IMR-90 (cell line): ENCODE measurements at regions not wholly inside any gene's neighbourhood (a gene's known extent, or its start where the extent isn't known, plus 50 kb on each side); places are given as distances from the start of the nearest gene placed in this dataset.

Source experiments
- ATAC-seq: fragments of 200-7000 bp; cut with Tn5 transposase; 2 replicates; pipeline ENCODE4 v1.9.1; 2020; ENCODE audit warnings: low read depth, mild to moderate bottlenecking, moderate library complexity
- BruUV-seq: library from RNA; stranded (reverse); fragments of 400-500 nt; replicated peaks from 2 replicates; lab custom pipeline; 2021; lab: Mats Ljungman, UMichigan
- CTCF ChIA-PET: fragments of 300-600 bp; formaldehyde crosslinking; extraction: SDS; loops from one replicate; lab custom pipeline; 2021; ENCODE audit warnings: antibody characterized with exemption; lab: Yijun Ruan, JAX
- POLR2A ChIA-PET: fragments of 300-600 bp; sonication (Branson Sonifier 250); formaldehyde crosslinking; loops from one replicate; lab custom pipeline; 2022; ENCODE audit warnings: antibody characterized with exemption; ENCODE audit not compliant: unreplicated experiment; lab: Charles Lee
- DNase-seq: peaks from one replicate; pipeline ENCODE4 v3.0.0; 2013
- H2AFZ ChIP-seq: replicated peaks from 2 replicates; pipeline ENCODE3; 2013; ENCODE audit warnings: low read length, mild to moderate bottlenecking; ENCODE audit not compliant: poor library complexity
- H2AK5ac ChIP-seq: 2 replicates; pipeline ENCODE4 v1.6.1; 2013; ENCODE audit warnings: low read depth, low read length, inconsistent platforms
- H2AK9ac ChIP-seq: replicated peaks from 2 replicates; pipeline ENCODE3; 2013; ENCODE audit warnings: mild to moderate bottlenecking, low read depth, low read length, moderate library complexity; ENCODE audit not compliant: poor library complexity
- H2BK120ac ChIP-seq: 2 replicates; pipeline ENCODE4 v1.6.1; 2013; ENCODE audit warnings: low read depth, low read length, inconsistent platforms
- H2BK15ac ChIP-seq: 3 replicates; pipeline ENCODE4 v1.6.1; 2013; ENCODE audit warnings: low read depth, low read length, inconsistent platforms
- H2BK20ac ChIP-seq: 2 replicates; pipeline ENCODE4 v1.6.1; 2013; ENCODE audit warnings: low read depth, mild to moderate bottlenecking, inconsistent platforms, low read length, moderate library complexity
- H2BK5ac ChIP-seq: 2 replicates; pipeline ENCODE4 v1.6.1; 2013; ENCODE audit warnings: mild to moderate bottlenecking, low read depth, low read length, inconsistent platforms; ENCODE audit not compliant: poor library complexity, severe bottlenecking
- H3K14ac ChIP-seq: replicated peaks from 2 replicates; pipeline ENCODE4 v1.6.1; 2013; ENCODE audit warnings: low read depth, low read length, inconsistent platforms
- H3K18ac ChIP-seq: 2 replicates; pipeline ENCODE4 v1.6.1; 2013; ENCODE audit warnings: low read depth, low read length, control low read depth
- H3K23ac ChIP-seq: 2 replicates; pipeline ENCODE4 v1.6.1; 2013; ENCODE audit warnings: low read depth, low read length, inconsistent platforms
- H3K27ac ChIP-seq: 2 replicates; pipeline ENCODE4 v1.5.1; 2013; ENCODE audit warnings: mild to moderate bottlenecking, control low read depth, low read length; ENCODE audit not compliant: insufficient read depth
- H3K27me3 ChIP-seq: 2 replicates; pipeline ENCODE4 v1.6.1; 2013; ENCODE audit warnings: low read length; ENCODE audit not compliant: control insufficient read depth, insufficient read depth
- H3K36me3 ChIP-seq: 2 replicates; pipeline ENCODE4 v1.6.1; 2013; ENCODE audit warnings: low read length, mixed read lengths; ENCODE audit not compliant: control insufficient read depth, insufficient read depth
- H3K4ac ChIP-seq: 2 replicates; pipeline ENCODE4 v1.6.1; 2013; ENCODE audit warnings: low read depth, low read length, inconsistent platforms
- H3K4me1 ChIP-seq: 2 replicates; pipeline ENCODE4 v1.6.1; 2013; ENCODE audit warnings: low read length, mixed read lengths; ENCODE audit not compliant: control insufficient read depth, insufficient read depth
- H3K4me2 ChIP-seq: 2 replicates; pipeline ENCODE4 v1.6.1; 2013; ENCODE audit warnings: low read depth, mild to moderate bottlenecking, control low read depth, low read length, moderate library complexity
- H3K4me3 ChIP-seq: 2 replicates; pipeline ENCODE4 v1.5.1; 2013; ENCODE audit warnings: low read depth, mild to moderate bottlenecking, control low read depth, low read length, moderate library complexity; ENCODE audit not compliant: insufficient read depth
- H3K56ac ChIP-seq: 2 replicates; pipeline ENCODE4 v1.6.1; 2013; ENCODE audit warnings: low read length, inconsistent platforms; ENCODE audit not compliant: insufficient read depth; ENCODE audit errors: extremely low read depth
- H3K79me1 ChIP-seq, 2 experiments: 2 replicates each; pipeline ENCODE4 v1.6.1; 2013; ENCODE audit warnings: low read length in 2 of 2, inconsistent platforms in 1 of 2, low read depth in 1 of 2
- H3K9ac ChIP-seq: 2 replicates; pipeline ENCODE4 v1.6.1; 2013; ENCODE audit warnings: low read depth, low read length, control low read depth
- H3K9me1 ChIP-seq: 2 replicates; pipeline ENCODE4 v1.6.1; 2013; ENCODE audit warnings: low read length, inconsistent platforms; ENCODE audit not compliant: insufficient read depth
- H3K9me3 ChIP-seq: 2 replicates; pipeline ENCODE4 v1.6.1; 2013; ENCODE audit warnings: low read length; ENCODE audit not compliant: control insufficient read depth, insufficient read depth
- H4K20me1 ChIP-seq: 2 replicates; pipeline ENCODE4 v1.6.1; 2013; ENCODE audit warnings: low read length, inconsistent platforms; ENCODE audit not compliant: insufficient read depth
- H4K5ac ChIP-seq: 2 replicates; pipeline ENCODE4 v1.6.1; 2013; ENCODE audit warnings: mild to moderate bottlenecking, low read depth, low read length, control low read depth
- H4K8ac ChIP-seq, 2 experiments: 2 replicates each; pipeline ENCODE4 v1.6.1; 2013; ENCODE audit warnings: low read depth in 2 of 2, low read length in 2 of 2, control low read depth in 1 of 2, inconsistent platforms in 1 of 2
- H4K91ac ChIP-seq: 2 replicates; pipeline ENCODE4 v1.6.1; 2013; ENCODE audit warnings: low read depth, low read length, inconsistent platforms; ENCODE audit not compliant: insufficient read depth
- BHLHE40 ChIP-seq: fragments of 150-350 bp; IDR thresholded peaks from 2 replicates; pipeline ENCODE4 v1.6.1; 2016; ENCODE audit warnings: mild to moderate bottlenecking, low read depth, low read length
- CEBPB ChIP-seq: IDR thresholded peaks from 2 replicates; pipeline ENCODE4 v1.6.1; 2012; ENCODE audit warnings: low read depth, low read length, improper control_type of control experiment
- CHD1 ChIP-seq: IDR thresholded peaks from 2 replicates; pipeline ENCODE4 v1.6.1; 2012; ENCODE audit warnings: low read depth, low read length, improper control_type of control experiment
- CTCF ChIP-seq: conservative IDR thresholded peaks from 2 replicates; pipeline ENCODE4 v1.5.1; 2012; ENCODE audit warnings: mild to moderate bottlenecking, low read depth, low read length, improper control_type of control experiment
- FOS ChIP-seq: fragments of 150-350 bp; IDR thresholded peaks from 2 replicates; pipeline ENCODE4 v1.6.1; 2016; ENCODE audit warnings: low read depth, low read length
- MAFK ChIP-seq: IDR thresholded peaks from 2 replicates; pipeline ENCODE4 v1.6.1; 2012; ENCODE audit warnings: low read depth, low read length, improper control_type of control experiment
- MAZ ChIP-seq: IDR thresholded peaks from 2 replicates; pipeline ENCODE4 v1.6.1; 2012; ENCODE audit warnings: low read depth, mild to moderate bottlenecking, low read length, improper control_type of control experiment, moderate library complexity, borderline replicate concordance
- MXI1 ChIP-seq: IDR thresholded peaks from 2 replicates; pipeline ENCODE4 v1.6.1; 2012; ENCODE audit warnings: low read depth, mild to moderate bottlenecking, low read length, moderate library complexity, borderline replicate concordance
- NFE2L2 ChIP-seq: fragments of 150-350 bp; IDR thresholded peaks from 2 replicates; pipeline ENCODE4 v1.6.1; 2016; ENCODE audit warnings: low read depth, mild to moderate bottlenecking, low read length
- POLR2A ChIP-seq: IDR thresholded peaks from 2 replicates; pipeline ENCODE4 v1.6.1; 2012; ENCODE audit warnings: mild to moderate bottlenecking, low read depth, low read length
- RAD21 ChIP-seq: IDR thresholded peaks from 2 replicates; pipeline ENCODE4 v1.6.1; 2012; ENCODE audit warnings: low read length, improper control_type of control experiment
- RCOR1 ChIP-seq: IDR thresholded peaks from 2 replicates; pipeline ENCODE4 v1.6.1; 2012; ENCODE audit warnings: mild to moderate bottlenecking, low read length, improper control_type of control experiment; ENCODE audit not compliant: insufficient replicate concordance
- RFX5 ChIP-seq: IDR thresholded peaks from 2 replicates; pipeline ENCODE4 v1.8.0; 2012; ENCODE audit warnings: low read depth, mild to moderate bottlenecking, low read length, moderate library complexity
- SMC3 ChIP-seq: fragments of 150-350 bp; IDR thresholded peaks from 2 replicates; pipeline ENCODE4 v1.6.1; 2016; ENCODE audit warnings: low read depth, mild to moderate bottlenecking, antibody characterized with exemption, low read length, moderate library complexity
- USF2 ChIP-seq: fragments of 150-350 bp; IDR thresholded peaks from 2 replicates; pipeline ENCODE4 v1.6.1; 2017; ENCODE audit warnings: mild to moderate bottlenecking, antibody characterized with exemption, low read length, low read depth
- dilution Hi-C: fragments of 300-500 bp; cut with HindIII; formaldehyde crosslinking; loops from one replicate; pipeline ENCODE4 v1.14.3; 2018; ENCODE audit warnings: low sequenced_read_pairs; ENCODE audit not compliant: unreplicated experiment
- in situ Hi-C: fragments of 300-500 bp; cut with MboI; formaldehyde crosslinking; loops from 3 replicates; pipeline ENCODE4 v1.14.3; 2019; ENCODE audit warnings: low sequenced_read_pairs, inconsistent platforms, mixed read lengths
- intact Hi-C: fragments of 100-400 bp; cut with micrococcal nuclease; formaldehyde crosslinking; loops from 2 replicates; pipeline ENCODE4 v1.10.0; 2022
- TF ChIP-seq, protein P1 (sequence below): fragments of 150-350 bp; IDR thresholded peaks from 2 replicates; pipeline ENCODE4 v1.6.1; 2016; ENCODE audit warnings: low read depth, mild to moderate bottlenecking, low read length, moderate library complexity, borderline replicate concordance

DNA sequence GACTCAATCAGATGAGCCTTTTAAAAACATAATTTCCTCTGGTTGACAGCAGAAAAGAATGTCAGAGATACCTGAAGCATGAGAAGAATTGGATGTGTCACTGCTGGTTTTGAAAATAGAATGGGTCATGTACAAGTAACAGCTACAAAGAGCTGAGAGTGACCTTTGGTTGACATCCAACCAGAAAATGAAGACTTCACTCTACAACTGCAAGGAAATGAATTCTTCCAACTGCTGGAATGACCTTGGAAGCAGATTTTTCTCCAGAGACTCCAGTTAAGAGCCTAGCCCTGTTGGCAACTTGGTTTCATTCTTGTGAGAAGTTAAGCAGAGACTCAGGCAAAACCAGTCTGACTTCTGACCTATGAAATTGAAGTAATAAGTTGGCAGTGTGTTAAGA, 505.9 kb downstream of the SLC16A7 start:
- dilution Hi-C loops (no loop called here), intact Hi-C loops (no loop called here), in situ Hi-C loops (loop anchor here (25.0 kb wide), 1 partner anchor 386 kb away; no protein-coding TSS in a partner anchor)
- H3K9me3 ChIP-seq = peaks cover 3% of the 10 kb centered on the region
- H3K36me3 ChIP-seq = no peaks in the 10 kb centered on the region
- ChIA-PET CTCF (no interaction called here), POLR2A (interaction anchor here (0.5 kb wide), 1 partner anchor 284 kb away, joined by 3 read pairs; no protein-coding TSS in a partner anchor)
- H3K27me3 ChIP-seq = no peaks in the 10 kb centered on the region
- H2AK5ac ChIP-seq = no peak overlapping the region
- no peak overlapping the region; the same call in 1 of the 2 replicates for H3K4ac ChIP-seq
- no peak overlapping the region for H3K56ac ChIP-seq
- no peak overlapping the region for H2AFZ ChIP-seq
- H2BK5ac ChIP-seq = peak overlapping the region; percentile 46
- no peak overlapping the region for H4K5ac ChIP-seq
- H2BK20ac ChIP-seq = peak overlapping the region; percentile 77; the same call in 1 of the 2 replicates
- peak; percentile 52 for DNase-seq
- no peak overlapping the region for H3K27ac ChIP-seq
- no peaks in the 10 kb centered on the region for H4K20me1 ChIP-seq
- no peaks in the 10 kb centered on the region for H3K9me1 ChIP-seq
- H3K18ac ChIP-seq = no peak overlapping the region
- H4K91ac ChIP-seq = no peak overlapping the region
- no peaks in the 10 kb centered on the region for H3K79me1 ChIP-seq
- H2BK15ac ChIP-seq = no peak overlapping the region
- H3K23ac ChIP-seq = no peak overlapping the region
- H3K14ac ChIP-seq = peak overlapping the region; percentile 5; the same call in 1 of the 2 replicates
- no peak overlapping the region for H3K9ac ChIP-seq
- no peak overlapping the region for H3K4me3 ChIP-seq
- no peak overlapping the region; the same call in 1 of the 2 replicates for H3K4me2 ChIP-seq
- H2BK120ac ChIP-seq = peak overlapping the region; percentile 44; the same call in 1 of the 2 replicates
- TF ChIP-seq NFE2L2 (no peak), BHLHE40 (no peak), RAD21 (no peak), SMC3 (no peak), FOS (no peak), MAZ (no peak), POLR2A (no peak), MXI1 (no peak), MAFK (no peak), USF2 (no peak), CTCF (no peak), RFX5 (no peak), CHD1 (no peak), CEBPB (no peak), RCOR1 (no peak)
- TF ChIP-seq, protein P1, sequence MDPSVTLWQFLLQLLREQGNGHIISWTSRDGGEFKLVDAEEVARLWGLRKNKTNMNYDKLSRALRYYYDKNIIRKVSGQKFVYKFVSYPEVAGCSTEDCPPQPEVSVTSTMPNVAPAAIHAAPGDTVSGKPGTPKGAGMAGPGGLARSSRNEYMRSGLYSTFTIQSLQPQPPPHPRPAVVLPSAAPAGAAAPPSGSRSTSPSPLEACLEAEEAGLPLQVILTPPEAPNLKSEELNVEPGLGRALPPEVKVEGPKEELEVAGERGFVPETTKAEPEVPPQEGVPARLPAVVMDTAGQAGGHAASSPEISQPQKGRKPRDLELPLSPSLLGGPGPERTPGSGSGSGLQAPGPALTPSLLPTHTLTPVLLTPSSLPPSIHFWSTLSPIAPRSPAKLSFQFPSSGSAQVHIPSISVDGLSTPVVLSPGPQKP = no peak
- H2AK9ac ChIP-seq = no peak overlapping the region
- ATAC-seq = peak; percentile 27
- BruUV-seq = no TSS peak
- no peaks in the 10 kb centered on the region; the same call in 1 of the 2 replicates for H3K4me1 ChIP-seq
- H4K8ac ChIP-seq = no peak overlapping the region
